GM19397 (cell line): ENCODE measurements at regions not wholly inside any gene's neighbourhood (a gene's known extent, or its start where the extent isn't known, plus 50 kb on each side); places are given as distances from the start of the nearest gene placed in this dataset.
"Not testable (repeated sequence)": the region's sequence is repeated elsewhere in the genome, so short reads cannot be mapped to it uniquely, and the experiment has no call there.

ENCODE experiments used
- ATAC-seq: cut with Tn5 transposase; IDR thresholded peaks from one replicate; pipeline ENCODE4 v1.9.1; 2021; ENCODE audit warnings: mild to moderate bottlenecking, moderate library complexity; ENCODE audit not compliant: unreplicated experiment

DNA sequence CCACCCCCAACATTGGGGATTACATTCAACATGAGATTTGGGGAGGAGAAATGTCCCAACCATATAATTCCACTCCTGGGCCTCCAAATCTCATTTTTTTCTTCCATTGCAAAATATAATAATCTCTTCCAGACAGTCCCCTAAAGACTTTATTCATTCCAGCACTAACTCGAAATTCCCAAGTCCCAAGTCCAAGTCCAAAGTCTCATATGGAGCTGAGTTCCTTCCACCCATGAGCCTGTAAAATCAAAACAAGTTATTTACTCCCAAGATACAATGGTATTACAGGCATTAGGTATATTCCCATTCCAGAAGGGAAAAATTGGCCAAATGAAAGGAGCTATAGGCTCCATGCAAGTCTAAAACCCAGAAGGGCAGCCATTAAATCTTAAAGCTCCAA lies 56.7 kb downstream of the P2RY1 start:
- ATAC-seq: no peak

DNA sequence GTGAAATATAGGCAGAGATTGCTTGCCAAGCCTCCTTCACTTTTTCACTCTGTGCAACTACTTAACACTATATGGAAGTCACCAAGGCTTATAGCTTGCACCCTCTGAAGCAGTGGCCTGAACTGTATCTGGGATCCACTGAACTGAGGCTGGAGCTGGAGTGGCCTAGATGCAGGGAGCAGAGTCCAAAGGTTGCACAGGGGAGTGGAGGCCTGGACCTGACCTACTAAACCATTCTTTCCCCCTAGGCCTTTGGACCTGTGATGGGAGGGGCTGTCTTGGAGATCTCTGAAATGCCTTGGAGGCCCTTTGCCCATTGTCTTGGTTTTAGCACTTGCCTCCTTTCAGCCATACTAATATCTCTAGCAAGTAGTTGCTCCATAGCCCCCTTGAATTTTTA lies 57.5 kb downstream of the P2RY1 start:
- ATAC-seq: no peak

DNA sequence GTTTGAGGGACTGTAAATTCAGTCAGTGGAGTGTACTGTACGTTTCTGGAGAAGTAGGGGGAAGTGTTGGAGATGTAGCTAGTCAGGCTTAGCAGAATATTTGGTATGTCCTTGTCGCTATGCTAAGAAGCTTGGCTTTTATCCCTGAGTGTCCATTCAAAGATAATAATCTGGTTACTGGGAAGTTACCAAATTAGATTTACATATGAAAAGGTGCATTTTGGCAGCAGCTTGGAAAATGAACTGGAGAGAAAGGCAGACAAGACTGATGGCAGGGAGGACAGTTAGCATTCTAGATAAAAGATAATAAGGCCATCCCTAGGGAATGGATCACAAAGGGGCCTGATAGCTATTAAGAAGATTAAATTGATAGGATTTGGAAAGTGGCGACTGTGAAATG lies 58.7 kb downstream of the P2RY1 start:
- ATAC-seq: no peak

DNA sequence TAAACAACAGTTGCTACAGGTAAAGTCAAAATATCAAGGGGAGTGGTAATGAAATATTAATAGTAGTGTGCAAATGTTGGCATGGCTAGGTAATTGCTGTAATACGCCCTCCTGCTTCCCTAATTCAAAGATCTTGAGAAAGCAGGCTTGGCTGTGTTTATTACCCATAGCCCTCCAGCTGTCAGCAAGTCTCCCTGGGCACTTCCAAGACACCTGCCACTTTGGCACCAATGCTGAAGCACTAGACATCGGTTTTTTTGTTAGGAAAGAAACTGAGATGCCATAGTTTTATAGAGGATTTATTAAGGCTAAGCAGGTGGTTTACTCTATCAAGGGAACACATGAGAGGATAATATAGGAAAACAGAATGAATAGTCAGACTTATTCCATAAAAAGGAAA lies 64.4 kb downstream of the P2RY1 start:
- no peak for ATAC-seq

DNA sequence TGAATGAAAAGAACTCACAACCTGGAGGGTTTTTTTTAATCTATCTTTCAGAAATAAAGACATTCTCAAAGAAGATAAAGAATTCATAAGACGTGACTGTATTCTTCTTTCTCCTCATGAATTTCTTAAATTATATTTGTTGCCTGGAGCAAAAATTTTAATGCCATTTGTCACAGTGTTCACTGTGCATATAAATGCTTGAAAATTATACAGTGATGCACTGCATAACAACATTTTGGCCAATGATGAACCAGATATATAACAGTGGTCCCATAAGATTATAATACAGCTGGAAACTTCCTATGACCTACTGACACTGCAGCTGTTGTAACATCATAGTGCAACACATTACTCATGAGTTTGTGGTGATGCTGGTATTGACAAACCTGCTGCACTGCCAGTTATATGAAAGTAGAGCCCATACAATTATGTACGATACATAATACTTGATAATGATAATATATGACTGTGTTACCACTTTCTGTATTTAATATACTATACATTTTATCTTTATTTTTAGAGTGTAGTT lies 67.3 kb downstream of the P2RY1 start:
- ATAC-seq: no peak

DNA sequence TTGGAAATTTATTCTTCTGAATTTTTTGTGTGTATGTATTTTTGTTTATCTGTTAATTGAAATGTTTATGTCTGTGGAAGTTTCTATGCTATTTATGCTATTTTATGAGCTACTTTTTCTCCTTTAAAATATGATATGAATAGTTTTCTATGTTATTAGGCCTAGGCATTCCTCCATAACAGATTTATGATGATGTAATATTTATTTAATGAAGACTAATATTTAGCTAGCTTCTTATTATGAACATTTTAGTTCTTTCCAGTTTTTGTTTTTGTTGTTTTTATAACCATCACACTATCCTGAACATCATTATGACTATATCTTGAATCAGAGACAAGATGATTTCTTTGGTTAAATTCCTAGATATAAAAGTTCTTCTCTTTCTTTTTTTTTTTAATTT lies 70.7 kb downstream of the P2RY1 start:
- ATAC-seq: no peak

DNA sequence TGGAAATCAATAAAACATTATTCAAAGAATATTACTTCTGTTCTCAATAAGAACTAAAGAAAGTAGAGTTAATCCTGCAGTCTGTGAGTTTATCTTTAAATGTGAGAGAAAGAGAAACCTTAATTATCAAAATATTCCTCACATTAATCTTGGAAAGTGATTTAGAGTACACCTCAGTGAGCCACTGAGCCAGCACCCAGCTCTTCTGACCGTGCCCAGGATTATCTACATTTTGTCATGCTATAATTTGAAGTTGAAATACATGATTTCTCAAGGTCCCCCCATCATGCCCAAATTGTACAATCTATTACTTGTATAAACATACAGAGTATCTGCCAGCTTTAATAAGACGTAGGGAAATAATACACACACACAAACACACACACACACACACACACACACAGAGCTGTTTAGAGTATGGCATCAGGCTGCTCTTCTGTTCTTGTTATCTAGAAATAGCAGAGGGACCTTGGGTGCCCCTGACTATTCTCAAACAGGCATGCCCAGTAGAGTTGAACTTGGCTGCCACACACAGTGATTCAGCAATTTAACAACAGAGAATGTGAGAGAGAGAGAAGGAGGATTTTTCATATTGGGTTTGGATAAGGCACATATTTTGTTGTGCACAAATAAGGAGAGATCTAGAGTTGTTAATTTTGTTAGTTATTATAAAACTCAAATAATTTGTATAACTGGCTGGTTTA lies 74.4 kb downstream of the P2RY1 start:
- no peak for ATAC-seq

DNA sequence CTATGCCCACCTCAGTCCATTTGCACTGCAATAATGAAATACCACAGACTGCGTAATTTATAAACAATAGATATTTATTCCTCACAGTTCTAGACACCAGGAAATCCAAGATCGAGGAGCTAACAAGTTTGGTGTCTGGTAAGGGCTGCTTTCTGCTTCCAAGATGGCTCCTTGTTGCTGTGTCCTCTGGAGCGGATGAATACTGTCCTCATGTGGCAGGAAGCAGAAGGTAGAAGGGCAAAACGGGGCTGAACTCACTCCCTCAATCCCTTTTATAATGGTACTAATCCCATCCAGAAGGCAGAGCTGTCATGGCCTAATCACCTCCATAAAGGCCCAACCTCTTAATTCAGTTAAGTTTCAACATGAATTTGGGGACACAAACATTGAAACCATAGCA lies 75.3 kb downstream of the P2RY1 start:
- no peak for ATAC-seq

DNA sequence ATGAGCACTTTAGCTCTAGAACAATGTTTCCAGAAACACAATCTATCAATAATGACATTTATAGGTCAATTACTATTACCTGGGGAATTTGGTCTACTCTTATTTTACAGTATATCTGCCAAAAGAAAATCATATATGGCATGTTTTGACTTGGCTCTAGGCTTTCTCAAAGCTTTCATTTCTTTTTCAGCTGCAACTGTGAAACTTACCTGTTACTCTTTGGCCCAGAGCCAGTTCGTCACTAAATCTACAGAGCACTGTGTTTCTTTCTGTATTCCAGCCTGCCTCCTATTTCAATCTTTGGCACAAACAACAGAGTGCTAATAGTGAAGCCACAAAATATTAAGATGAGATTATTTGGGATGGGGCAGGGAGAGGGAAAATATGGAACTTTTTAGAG lies 76.0 kb downstream of the P2RY1 start:
- ATAC-seq: no peak

DNA sequence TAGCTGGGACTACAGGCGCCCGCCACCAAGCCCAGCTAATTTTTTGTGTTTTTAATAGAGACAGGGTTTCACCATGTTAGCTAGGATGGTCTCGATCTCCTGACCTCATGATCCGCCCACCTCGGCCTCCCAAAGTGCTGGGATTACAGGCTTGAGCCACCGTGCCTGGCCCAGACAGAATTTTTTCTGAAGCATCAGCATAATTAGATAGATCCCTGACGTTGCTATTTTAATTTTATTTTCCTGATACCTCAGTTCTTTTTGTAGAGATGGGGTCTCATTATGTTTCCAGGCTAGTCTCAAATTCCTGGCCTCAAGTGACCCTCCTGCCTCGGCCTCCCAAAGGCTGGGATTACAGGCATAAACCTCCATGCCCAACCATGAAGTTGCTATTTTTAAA lies 79.8 kb downstream of the P2RY1 start:
- not testable (repeated sequence) for ATAC-seq

DNA sequence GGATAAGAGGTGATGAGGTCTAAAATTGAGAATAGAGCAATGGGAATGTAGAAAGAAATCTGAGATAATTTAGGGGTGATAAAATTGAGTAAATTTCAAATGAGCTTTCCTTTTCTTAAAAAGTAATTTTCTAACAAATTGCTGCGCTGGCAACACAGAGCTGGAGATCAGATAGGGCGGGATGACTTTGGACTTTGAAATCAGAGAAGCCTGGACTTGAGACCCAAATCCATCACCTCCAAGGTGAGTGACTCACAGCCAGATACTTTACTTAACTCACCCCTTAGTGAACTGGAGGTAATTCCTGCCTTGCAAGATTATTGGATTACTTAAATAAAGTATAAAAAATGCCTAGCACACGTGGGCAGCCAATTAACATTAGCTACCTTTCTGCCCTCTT lies 80.8 kb downstream of the P2RY1 start:
- no peak for ATAC-seq

DNA sequence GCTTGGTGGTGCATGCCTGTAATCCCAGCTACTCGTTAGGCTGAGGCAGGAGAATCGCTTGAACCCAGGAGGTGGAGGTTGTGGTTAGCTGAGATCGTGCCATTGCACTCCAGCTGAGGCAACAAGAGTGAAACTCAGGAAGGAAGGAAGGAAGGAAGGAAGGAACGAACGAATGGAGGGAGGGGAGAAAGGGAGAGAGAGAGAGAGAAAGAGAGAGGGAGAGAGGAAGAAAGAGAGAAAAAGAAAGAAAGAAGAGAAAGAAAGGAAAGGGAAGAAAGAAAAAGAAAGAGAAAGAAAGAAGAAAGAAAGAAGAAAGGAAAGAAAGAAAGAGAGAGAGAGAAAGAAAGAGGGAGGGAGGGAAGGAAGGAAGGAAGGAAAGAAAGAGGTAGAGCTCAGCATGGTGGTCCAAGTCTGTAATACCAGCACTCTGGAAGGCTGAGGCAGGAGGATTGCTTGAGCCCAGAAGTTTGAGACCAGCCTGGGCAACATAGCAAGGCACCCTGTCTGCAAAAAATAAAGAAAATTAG lies 81.9 kb downstream of the P2RY1 start:
- ATAC-seq: no peak

DNA sequence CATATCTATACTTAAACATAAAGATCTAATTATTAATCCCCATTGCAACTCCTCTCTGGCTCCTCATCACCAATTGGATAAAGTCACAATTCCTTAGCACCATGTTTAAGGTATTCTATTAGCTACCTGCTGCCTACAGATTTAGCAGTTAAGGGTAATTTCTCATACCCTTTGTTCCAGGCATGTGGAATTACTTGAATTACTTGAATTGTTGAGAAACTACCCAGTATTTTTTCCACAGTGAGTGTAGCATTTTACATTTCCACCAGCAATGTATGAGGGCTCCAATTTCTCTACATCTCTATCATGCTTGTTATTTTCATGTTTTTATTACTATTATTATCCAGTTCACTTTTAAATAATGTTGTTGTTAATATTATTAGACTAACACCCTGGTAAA lies 86.4 kb downstream of the P2RY1 start:
- ATAC-seq: no peak

DNA sequence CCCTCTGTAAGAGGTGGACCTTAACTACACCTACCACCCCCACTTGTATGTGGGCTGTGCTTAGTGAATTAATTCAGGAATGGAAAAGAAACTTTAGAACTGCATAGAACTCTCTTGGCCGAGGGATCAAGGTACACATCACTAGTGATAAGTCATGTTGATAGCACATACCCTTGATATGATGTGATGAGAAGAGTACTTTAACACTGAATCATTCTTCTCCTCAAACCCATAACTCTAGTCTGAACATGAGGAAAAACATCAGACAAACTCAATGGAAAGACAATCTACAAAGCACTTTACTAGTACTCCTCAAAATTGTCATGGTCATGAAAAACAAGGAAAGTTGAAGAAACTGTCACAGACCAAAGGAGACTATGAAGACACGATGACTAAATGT lies 87.6 kb downstream of the P2RY1 start:
- no peak for ATAC-seq

DNA sequence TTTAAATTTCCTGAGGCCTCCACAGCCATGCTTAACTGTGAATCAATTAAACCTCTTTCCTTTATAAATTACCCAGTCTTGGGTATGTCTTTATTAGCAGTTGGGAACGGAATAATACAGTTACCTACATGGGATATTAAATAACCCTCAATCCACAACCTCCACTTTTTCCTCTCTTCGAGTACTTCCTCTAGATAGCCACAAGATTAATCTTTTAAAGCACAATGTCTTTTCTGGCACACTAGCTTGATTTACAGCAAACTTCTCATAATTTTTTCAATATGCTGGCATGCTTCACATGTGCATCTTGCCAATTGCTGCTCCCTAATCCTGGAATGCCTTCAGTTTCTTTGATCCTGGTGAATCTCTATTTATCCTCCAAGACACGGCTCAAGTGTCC lies 92.2 kb downstream of the P2RY1 start:
- no peak for ATAC-seq

DNA sequence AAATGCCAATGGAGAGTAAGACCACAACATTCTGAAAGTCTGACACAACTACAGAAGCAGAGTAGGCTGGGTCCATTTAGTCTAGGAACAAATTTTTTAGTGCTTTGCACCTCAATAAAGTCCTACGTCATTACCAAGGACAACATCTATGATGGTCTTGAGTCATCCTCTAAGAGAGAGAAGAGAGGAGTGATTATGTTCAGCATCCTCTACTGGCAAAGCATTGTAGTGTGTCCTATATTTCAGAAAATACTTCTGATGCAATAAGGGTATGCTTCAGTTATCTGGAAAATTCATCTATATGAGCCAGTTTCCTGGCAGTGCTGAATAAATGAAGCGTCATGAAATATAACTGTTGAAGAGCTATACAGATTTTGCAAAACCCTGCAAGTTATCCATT lies 95.6 kb downstream of the P2RY1 start:
- no peak for ATAC-seq

DNA sequence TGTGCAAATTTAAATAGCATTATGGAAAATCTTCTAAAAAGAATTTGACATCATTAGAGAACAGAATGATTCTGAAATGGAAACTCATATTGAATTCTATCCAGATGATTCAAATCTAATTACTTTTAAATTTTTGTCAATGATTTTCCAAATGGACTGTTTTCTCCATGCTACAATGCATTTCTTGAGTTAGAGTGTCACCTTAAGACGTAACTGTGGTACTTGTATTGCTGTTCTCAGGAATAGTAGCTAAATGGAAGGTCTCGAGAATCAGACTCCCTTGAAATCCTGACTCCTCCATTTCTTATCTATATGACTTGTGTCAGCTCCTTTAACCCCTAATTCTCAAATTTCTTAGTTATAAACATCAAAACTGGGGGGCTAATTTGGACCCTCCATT lies 102.3 kb downstream of the P2RY1 start:
- no peak for ATAC-seq

DNA sequence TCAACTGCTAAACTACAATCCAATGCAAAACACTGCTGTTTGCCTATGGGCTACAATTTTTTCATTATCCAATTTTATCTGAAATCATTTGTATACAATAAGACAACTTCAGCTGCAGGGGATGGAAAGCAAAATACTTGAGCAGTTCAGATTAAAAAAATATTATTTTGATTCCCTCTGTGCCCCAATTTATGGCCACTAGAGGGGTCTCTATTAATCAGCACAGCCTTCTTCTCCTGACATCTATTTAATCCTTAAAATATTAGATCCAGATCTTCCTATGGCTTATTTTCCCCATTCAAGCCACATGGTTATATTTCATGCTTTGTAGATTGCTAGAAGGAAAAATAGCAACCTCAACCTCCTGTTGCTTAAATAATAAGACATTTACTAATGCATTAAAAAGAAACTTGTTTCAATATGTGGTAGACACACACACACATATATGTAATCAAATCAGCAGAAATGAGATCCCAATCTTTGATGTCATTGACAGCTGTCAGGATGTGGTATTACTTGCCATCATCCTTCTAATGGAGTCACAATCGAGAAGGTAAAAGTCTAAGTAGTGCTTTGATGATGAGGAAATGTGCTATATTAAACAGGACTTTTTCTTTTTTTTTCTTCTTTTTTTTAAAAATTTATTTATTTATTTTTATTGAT lies 104.2 kb downstream of the P2RY1 start:
- no peak for ATAC-seq

DNA sequence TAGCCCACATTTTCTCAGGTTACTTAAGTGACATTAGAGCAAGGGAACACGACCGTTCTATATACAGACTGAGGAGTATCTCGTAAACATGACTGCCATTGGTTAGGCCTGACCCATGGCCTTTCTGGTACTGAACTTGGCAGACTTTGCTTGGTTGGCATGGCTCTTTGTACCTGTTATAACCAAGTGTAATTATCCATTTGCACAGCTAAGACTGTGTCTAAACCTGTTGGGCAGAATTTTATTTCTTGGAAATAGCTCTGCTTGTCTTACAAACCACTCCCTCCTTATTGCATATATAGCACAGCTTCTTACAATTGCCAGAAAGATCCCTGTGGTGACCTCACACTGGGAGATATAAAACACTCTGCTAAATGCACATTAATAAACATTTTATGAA lies 106.9 kb downstream of the P2RY1 start:
- no peak for ATAC-seq

DNA sequence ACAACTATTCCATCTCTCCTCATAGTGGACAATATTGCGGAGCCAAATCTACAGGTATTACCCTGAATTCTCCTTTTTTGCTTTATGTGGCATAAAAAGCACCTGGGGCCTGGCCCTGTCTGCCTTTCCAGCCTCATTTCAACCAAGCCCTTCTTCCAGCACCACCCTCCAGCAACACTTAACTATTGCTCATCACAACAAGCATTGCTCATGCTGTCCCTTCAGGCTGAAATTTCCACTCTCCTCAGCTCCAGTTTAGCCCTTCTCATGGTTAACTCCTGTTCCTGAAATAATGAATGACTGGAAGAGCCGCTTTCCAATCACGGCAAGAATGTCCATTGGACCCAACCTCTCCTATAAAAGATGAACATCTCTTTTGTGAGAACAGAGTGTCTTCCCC lies 107.4 kb downstream of the P2RY1 start:
- no peak for ATAC-seq

DNA sequence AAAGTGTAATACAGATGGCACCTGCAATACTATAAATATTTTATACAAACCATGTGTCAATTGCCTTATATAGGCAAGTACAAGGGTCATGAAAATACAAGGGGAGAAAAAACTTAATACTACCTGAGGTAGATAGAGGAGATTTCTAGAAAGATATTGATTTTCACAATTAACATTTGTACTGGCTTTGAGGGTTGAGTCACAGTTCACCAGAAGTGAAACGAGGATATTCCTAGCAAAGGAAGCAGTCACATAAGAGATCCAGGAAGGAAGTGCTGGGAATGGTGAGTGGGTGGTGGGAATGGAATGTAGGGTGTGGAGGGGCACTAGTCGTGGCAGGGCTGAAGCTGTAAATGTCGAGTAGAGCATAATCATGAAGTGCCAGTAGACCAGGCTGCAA lies 108.7 kb downstream of the P2RY1 start:
- ATAC-seq: no peak

DNA sequence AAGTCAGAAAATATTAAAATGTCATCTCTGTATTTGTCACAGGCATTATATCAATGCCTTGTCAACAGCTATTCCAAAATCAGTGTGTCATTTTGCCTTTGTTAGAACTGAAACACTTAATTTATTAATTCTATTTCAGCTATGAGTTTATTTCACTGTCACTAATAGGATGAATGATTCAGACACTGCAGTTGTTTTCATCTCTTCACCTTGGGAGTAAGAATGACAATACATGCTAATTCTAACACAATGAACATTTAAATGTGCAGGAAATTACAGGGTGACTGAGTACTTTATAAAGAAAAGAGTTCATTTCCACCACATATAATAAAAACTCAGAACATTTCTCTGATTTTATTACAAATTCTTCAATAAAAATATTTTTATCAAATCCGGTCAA lies 109.7 kb downstream of the P2RY1 start:
- ATAC-seq: no peak
